ENCODE measurements at regions not wholly inside any gene's neighbourhood (a gene's known extent, or its start where the extent isn't known, plus 50 kb on each side); places are given as distances from the start of the nearest gene placed in this dataset.

- Histone ChIP-seq H3K36me3 (no peaks in the 10 kb centered on the region), H3K27me3 (replicated peaks; ENCODE audit: insufficient read depth) (no peaks in the 10 kb centered on the region), H3K9me3 (no peaks in the 10 kb centered on the region), H3K4me1 (ENCODE audit: control insufficient read depth in 1 of 2, low read depth in 2 of 2) (no peaks in the 10 kb centered on the region), H3K4me3 (no peak overlapping the region), H3K27ac (no peak overlapping the region)
- DNase-seq (ENCODE audit: low spot score) (no peak), ATAC-seq (ENCODE audit: insufficient number of reproducible peaks, low FRiP score, low read depth) (no peak)
- no peak for TF ChIP-seq CTCF (IDR thresholded peaks at IDR 0.05)
Measured at GRCh38 chr2:183984871-183985270, 613.5 kb upstream of the ZNF804A start.

GRCh38 chr2:183991968-183992367, 606.4 kb upstream of the ZNF804A start:
- Histone ChIP-seq H3K4me3 (no peak overlapping the region), H3K9me3 (no peaks in the 10 kb centered on the region), H3K27me3 (replicated peaks; ENCODE audit: insufficient read depth) (no peaks in the 10 kb centered on the region), H3K27ac (no peak overlapping the region), H3K4me1 (ENCODE audit: control insufficient read depth in 1 of 2, low read depth in 2 of 2) (no peaks in the 10 kb centered on the region), H3K36me3 (no peaks in the 10 kb centered on the region)
- no peak for DNase-seq (ENCODE audit: low spot score)
- ATAC-seq (ENCODE audit: insufficient number of reproducible peaks, low FRiP score, low read depth): no peak
- no peak for TF ChIP-seq CTCF (IDR thresholded peaks at IDR 0.05)

GRCh38 chr2:183993052-183993451, 605.3 kb upstream of the ZNF804A start:
- no peak overlapping the region for H3K27ac ChIP-seq
- no peak for ATAC-seq (ENCODE audit: insufficient number of reproducible peaks, low FRiP score, low read depth)
- TF ChIP-seq CTCF (IDR thresholded peaks at IDR 0.05): no peak

GRCh38 chr2:183995632-183996031, 602.7 kb upstream of the ZNF804A start:
- no peak for ATAC-seq (ENCODE audit: insufficient number of reproducible peaks, low FRiP score, low read depth)
- no peaks in the 10 kb centered on the region for H3K36me3 ChIP-seq
- H3K4me3 ChIP-seq: no peak overlapping the region
- no peak for DNase-seq (ENCODE audit: low spot score)
- H3K4me1 ChIP-seq (ENCODE audit: control insufficient read depth in 1 of 2, low read depth in 2 of 2): no peaks in the 10 kb centered on the region
- H3K27me3 ChIP-seq (replicated peaks; ENCODE audit: insufficient read depth): no peaks in the 10 kb centered on the region
- H3K9me3 ChIP-seq: no peaks in the 10 kb centered on the region
- no peak overlapping the region for H3K27ac ChIP-seq
- TF ChIP-seq CTCF (IDR thresholded peaks at IDR 0.05): no peak

More at GRCh38 chr2:183993052-183993451, 605.3 kb upstream of the ZNF804A start:
- no peaks in the 10 kb centered on the region for H3K27me3 ChIP-seq (replicated peaks; ENCODE audit: insufficient read depth)
- no peaks in the 10 kb centered on the region for H3K36me3 ChIP-seq
- no peaks in the 10 kb centered on the region for H3K9me3 ChIP-seq
- no peak for DNase-seq (ENCODE audit: low spot score)
- no peak overlapping the region for H3K4me3 ChIP-seq
- no peaks in the 10 kb centered on the region for H3K4me1 ChIP-seq (ENCODE audit: control insufficient read depth in 1 of 2, low read depth in 2 of 2)

GRCh38 chr2:183996825-183997793, 601.2 kb upstream of the ZNF804A start:
- Histone ChIP-seq H3K9me3 (no peaks in the 10 kb centered on the region), H3K4me1 (ENCODE audit: control insufficient read depth in 1 of 2, low read depth in 2 of 2) (no peaks in the 10 kb centered on the region), H3K36me3 (no peaks in the 10 kb centered on the region), H3K27me3 (replicated peaks; ENCODE audit: insufficient read depth) (no peaks in the 10 kb centered on the region), H3K4me3 (no peak overlapping the region), H3K27ac (no peak overlapping the region)
- DNase-seq (ENCODE audit: low spot score) (no peak), ATAC-seq (ENCODE audit: insufficient number of reproducible peaks, low FRiP score, low read depth) (no peak)
- no peak for TF ChIP-seq CTCF (IDR thresholded peaks at IDR 0.05)
